HG03159 (cell line): ENCODE measurements at regions not wholly inside any gene's neighbourhood (a gene's known extent, or its start where the extent isn't known, plus 50 kb on each side); places are given as distances from the start of the nearest gene placed in this dataset.

Experiments used
- ATAC-seq: cut with Tn5 transposase; IDR thresholded peaks from one replicate; pipeline ENCODE4 v1.9.1; 2021; ENCODE audit warnings: mild to moderate bottlenecking, moderate library complexity; ENCODE audit not compliant: unreplicated experiment

- no peak for ATAC-seq
These were observed 145.9 kb upstream of the TBX20 start for GRCh38 chr7:35399840-35400239.

- ATAC-seq: no peak
These were observed 145.3 kb upstream of the TBX20 start for GRCh38 chr7:35399216-35399615.

- no peak for ATAC-seq
These were observed 144.6 kb upstream of the TBX20 start for GRCh38 chr7:35398518-35398917.

- no peak for ATAC-seq
These were observed 136.2 kb upstream of the TBX20 start for GRCh38 chr7:35390146-35390545.

- ATAC-seq: no peak
These were observed 135.7 kb upstream of the TBX20 start for GRCh38 chr7:35389636-35390035.

GRCh38 chr7:35386816-35387706 is 133.2 kb upstream of the TBX20 start:
- ATAC-seq: no peak

- no peak for ATAC-seq
These were observed 132.3 kb upstream of the TBX20 start for GRCh38 chr7:35386082-35386815.

- ATAC-seq: no peak
These were observed 131.1 kb upstream of the TBX20 start for GRCh38 chr7:35384761-35385700.

GRCh38 chr7:35380739-35381224 is 126.9 kb upstream of the TBX20 start:
- ATAC-seq: no peak

GRCh38 chr7:35379481-35379880 is 125.6 kb upstream of the TBX20 start:
- ATAC-seq: no peak

GRCh38 chr7:35375516-35375915 is 121.6 kb upstream of the TBX20 start:
- no peak for ATAC-seq

GRCh38 chr7:35374858-35375257 is 121.0 kb upstream of the TBX20 start:
- no peak for ATAC-seq

- ATAC-seq: no peak
These were observed 117.3 kb upstream of the TBX20 start for GRCh38 chr7:35371221-35371620.

GRCh38 chr7:35370687-35371086 is 116.8 kb upstream of the TBX20 start:
- ATAC-seq: no peak

GRCh38 chr7:35366167-35367155 is 112.6 kb upstream of the TBX20 start:
- no peak for ATAC-seq

- peak; percentile 66 for ATAC-seq
These were observed 111.6 kb upstream of the TBX20 start for GRCh38 chr7:35365523-35365922.

- ATAC-seq: no peak
These were observed 108.4 kb upstream of the TBX20 start for GRCh38 chr7:35362341-35362740.

GRCh38 chr7:35359423-35359822 is 105.5 kb upstream of the TBX20 start:
- no peak for ATAC-seq

- ATAC-seq: no peak
These were observed 102.6 kb upstream of the TBX20 start for GRCh38 chr7:35356495-35356894.

- ATAC-seq: no peak
These were observed 102.0 kb upstream of the TBX20 start for GRCh38 chr7:35355911-35356310.
